ENCODE measurements at regions not wholly inside any gene's neighbourhood (a gene's known extent, or its start where the extent isn't known, plus 50 kb on each side); places are given as distances from the start of the nearest gene placed in this dataset.

- no peak for TF ChIP-seq POLR2AphosphoS5 (IDR thresholded peaks at IDR 0.05; ENCODE audit: low read depth, low read length)
- no peak for TF ChIP-seq POLR2A (IDR thresholded peaks at IDR 0.05; ENCODE audit: low read depth, low read length)
Measured at GRCh38 chr3:39754549-39754948, 54.9 kb upstream of the MYRIP start.

Data from GM12891 (cell line).